ENCODE measurements at regions not wholly inside any gene's neighbourhood (a gene's known extent, or its start where the extent isn't known, plus 50 kb on each side); places are given as distances from the start of the nearest gene placed in this dataset.

GRCh38 chr18:21960189-21960588, 209.2 kb upstream of the GATA6 start:
- TF ChIP-seq, protein P1, sequence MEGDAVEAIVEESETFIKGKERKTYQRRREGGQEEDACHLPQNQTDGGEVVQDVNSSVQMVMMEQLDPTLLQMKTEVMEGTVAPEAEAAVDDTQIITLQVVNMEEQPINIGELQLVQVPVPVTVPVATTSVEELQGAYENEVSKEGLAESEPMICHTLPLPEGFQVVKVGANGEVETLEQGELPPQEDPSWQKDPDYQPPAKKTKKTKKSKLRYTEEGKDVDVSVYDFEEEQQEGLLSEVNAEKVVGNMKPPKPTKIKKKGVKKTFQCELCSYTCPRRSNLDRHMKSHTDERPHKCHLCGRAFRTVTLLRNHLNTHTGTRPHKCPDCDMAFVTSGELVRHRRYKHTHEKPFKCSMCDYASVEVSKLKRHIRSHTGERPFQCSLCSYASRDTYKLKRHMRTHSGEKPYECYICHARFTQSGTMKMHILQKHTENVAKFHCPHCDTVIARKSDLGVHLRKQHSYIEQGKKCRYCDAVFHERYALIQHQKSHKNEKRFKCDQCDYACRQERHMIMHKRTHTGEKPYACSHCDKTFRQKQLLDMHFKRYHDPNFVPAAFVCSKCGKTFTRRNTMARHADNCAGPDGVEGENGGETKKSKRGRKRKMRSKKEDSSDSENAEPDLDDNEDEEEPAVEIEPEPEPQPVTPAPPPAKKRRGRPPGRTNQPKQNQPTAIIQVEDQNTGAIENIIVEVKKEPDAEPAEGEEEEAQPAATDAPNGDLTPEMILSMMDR (conservative IDR thresholded peaks at IDR 0.05; ENCODE audit: low read depth, low read length): no peak
- TF ChIP-seq EZH2phosphoT487 (IDR thresholded peaks at IDR 0.05; ENCODE audit: borderline replicate concordance, low read length) (no peak), EZH2 (IDR thresholded peaks at IDR 0.05; ENCODE audit: low read length, unreplicated experiment) (no peak)
